ENCODE measurements at regions not wholly inside any gene's neighbourhood (a gene's known extent, or its start where the extent isn't known, plus 50 kb on each side); places are given as distances from the start of the nearest gene placed in this dataset.

DNA sequence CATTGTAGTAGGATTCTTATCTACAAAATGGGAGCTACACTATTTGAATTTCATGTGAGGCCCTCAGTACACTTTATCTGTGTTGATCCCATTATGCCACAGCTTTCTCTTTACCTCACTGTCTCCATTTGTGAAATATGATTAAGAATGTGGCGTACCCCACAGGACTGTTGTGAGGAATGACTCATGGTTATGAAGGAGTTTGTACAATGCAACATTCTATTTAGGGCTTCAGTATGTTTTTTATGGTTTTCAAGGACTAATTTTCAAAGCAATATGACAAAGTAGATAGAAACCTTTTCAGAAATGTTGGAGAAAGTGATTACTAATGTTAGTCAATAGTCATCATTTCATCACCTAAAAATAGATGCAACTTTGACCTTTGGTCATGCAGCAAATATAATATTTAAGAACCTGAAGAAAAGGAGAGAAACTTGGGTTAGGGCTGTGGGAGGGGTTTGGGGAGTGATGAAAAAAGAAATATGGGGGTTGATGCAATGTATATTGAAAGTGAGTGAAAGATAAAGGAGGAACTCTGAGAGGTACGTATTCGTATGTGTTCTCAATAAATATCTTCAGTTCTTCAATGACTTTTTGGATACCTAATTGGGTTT is 53.7 kb upstream of the PIP5K1B start:
- Mint-ChIP-seq H3K36me3 (no peaks in the 10 kb centered on the region), H3K27ac (peak overlapping the region; percentile 57), H3K9me3 (no peaks in the 10 kb centered on the region), H3K4me3 (no peak overlapping the region), H3K4me1 (ENCODE audit: low read depth) (peaks cover 28% of the 10 kb centered on the region), H3K27me3 (peaks cover 19% of the 10 kb centered on the region)
- ChIA-PET POLR2A (interaction anchor here (0.9 kb wide), 1 partner anchor 323 kb away, joined by 3 read pairs; no protein-coding TSS in a partner anchor), CTCF (no interaction called here)
- DNase-seq = no peak
- intact Hi-C loops (cut with micrococcal nuclease) = loop anchor here (1.0 kb wide), 1 partner anchor 11 kb away; no protein-coding TSS in a partner anchor

DNA sequence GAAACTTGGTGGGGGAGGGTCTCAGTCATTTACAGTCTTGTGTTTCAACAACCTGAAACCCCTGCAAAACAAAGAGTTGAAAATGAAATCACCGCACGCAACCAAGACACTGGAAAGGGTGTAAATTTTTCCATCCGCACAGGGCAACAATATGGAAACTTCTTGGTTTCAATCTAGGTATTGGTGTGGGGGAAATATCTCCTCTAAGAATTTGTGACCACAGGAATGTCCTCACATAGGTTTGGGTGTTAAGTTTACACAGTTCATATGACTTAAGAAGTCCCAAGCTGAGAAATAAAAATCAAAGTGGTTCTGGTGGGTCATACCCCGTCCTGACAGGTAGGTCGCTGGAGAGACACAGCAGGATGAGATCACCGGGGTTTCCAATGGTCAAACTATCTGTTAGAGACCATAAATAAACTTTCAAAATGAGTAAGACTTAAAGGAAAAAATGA is 51.9 kb upstream of the PIP5K1B start:
- POLR2A ChIA-PET = no interaction called here
- H3K36me3 Mint-ChIP-seq = no peaks in the 10 kb centered on the region
- intact Hi-C loops (cut with micrococcal nuclease) = loop anchor here (1.0 kb wide), 2 partner anchors 295 to 321 kb away; no protein-coding TSS in a partner anchor
- peaks cover 28% of the 10 kb centered on the region for H3K4me1 Mint-ChIP-seq (ENCODE audit: low read depth)
- no peaks in the 10 kb centered on the region for H3K9me3 Mint-ChIP-seq
- CTCF ChIA-PET = no interaction called here
- no peak overlapping the region for H3K4me3 Mint-ChIP-seq
- peak overlapping the region; percentile 53 for H3K27ac Mint-ChIP-seq
- H3K27me3 Mint-ChIP-seq = peaks cover 23% of the 10 kb centered on the region
- DNase-seq = peak; percentile 51

DNA sequence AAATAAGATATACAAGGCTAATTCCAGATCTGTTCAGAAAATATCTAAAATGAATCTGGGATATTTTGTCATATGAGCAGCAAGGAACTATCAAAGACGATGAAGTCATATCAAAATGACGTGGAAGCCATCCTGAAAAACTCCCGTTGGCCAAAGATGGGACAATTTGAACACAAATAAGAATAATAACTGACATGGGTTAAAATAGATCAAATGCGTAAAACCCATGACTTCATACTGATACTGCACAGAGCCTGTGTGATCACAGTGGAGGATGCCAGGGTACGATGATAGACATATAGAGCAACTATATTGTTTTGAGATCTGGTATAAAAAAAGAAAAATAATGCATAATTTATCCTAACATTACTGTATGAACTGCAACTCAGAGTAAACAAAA is 51.0 kb upstream of the PIP5K1B start:
- POLR2A ChIA-PET = no interaction called here
- no peak for DNase-seq
- Mint-ChIP-seq H3K9me3 (no peaks in the 10 kb centered on the region), H3K4me3 (no peak overlapping the region), H3K4me1 (ENCODE audit: low read depth) (peaks cover 28% of the 10 kb centered on the region), H3K36me3 (no peaks in the 10 kb centered on the region), H3K27ac (no peak overlapping the region), H3K27me3 (peaks cover 28% of the 10 kb centered on the region)
- intact Hi-C loops (cut with micrococcal nuclease) = no loop called here
- CTCF ChIA-PET = no interaction called here

All from activated CD4-positive, alpha-beta memory T cell treated with anti-CD3 and anti-CD28 coated beads for 36 hours (primary cell).